ENCODE measurements at regions not wholly inside any gene's neighbourhood (a gene's known extent, or its start where the extent isn't known, plus 50 kb on each side); places are given as distances from the start of the nearest gene placed in this dataset.

- no TSS peak for BruUV-seq (replicated peaks)
- POLR2A ChIA-PET, result interaction anchor here (1.1 kb wide), 1 partner anchor 24 kb away, joined by 3 read pairs; no protein-coding TSS in a partner anchor
Measured at GRCh38 chr9:88897081-88897480, 94.2 kb upstream of the S1PR3 start.

GRCh38 chr9:88898039-88898720 is 93.1 kb upstream of the S1PR3 start:
- H3K27ac ChIP-seq (ENCODE audit: low read depth, low read length, poor library complexity, severe bottlenecking), result no peak overlapping the region
- no peaks in the 10 kb centered on the region for H3K36me3 ChIP-seq (ENCODE audit: insufficient read depth, low read length)
- intact Hi-C loops (cut with micrococcal nuclease; ENCODE audit: unreplicated experiment), result no loop called here
- BruUV-seq (replicated peaks), result no TSS peak
- no peaks in the 10 kb centered on the region for H3K4me1 ChIP-seq (ENCODE audit: insufficient read depth, low read length, poor library complexity, severe bottlenecking)
- no peaks in the 10 kb centered on the region for H4K20me1 ChIP-seq (ENCODE audit: insufficient read depth, low read length)
- no peaks in the 10 kb centered on the region for H3K79me2 ChIP-seq (ENCODE audit: insufficient read depth, low read depth, low read length)
- H3K9me3 ChIP-seq (ENCODE audit: low read length), result no peaks in the 10 kb centered on the region
- POLR2A ChIA-PET, result interaction anchor here (1.1 kb wide), 1 partner anchor 23 kb away, joined by 3 read pairs; no protein-coding TSS in a partner anchor
- no peak overlapping the region for H3K4me3 ChIP-seq (ENCODE audit: low read depth, low read length, poor library complexity, severe bottlenecking)
- no peaks in the 10 kb centered on the region for H3K9me2 ChIP-seq (ENCODE audit: insufficient read depth, low read length)
- TF ChIP-seq EZH2phosphoT487 (IDR thresholded peaks at IDR 0.05; ENCODE audit: borderline replicate concordance, low read depth, low read length) (no peak), CTCF (conservative IDR thresholded peaks at IDR 0.05; ENCODE audit: low read length) (no peak)
- no peak overlapping the region for H3K4me2 ChIP-seq (ENCODE audit: low read length)
- no peak overlapping the region for H2AFZ ChIP-seq (ENCODE audit: low read length)
- no peak for DNase-seq (ENCODE audit: low spot score)
- CTCF ChIA-PET (ENCODE audit: unreplicated experiment), result no interaction called here

More at GRCh38 chr9:88897081-88897480, 94.2 kb upstream of the S1PR3 start:
- H4K20me1 ChIP-seq (ENCODE audit: insufficient read depth, low read length), result no peaks in the 10 kb centered on the region
- H3K27ac ChIP-seq (ENCODE audit: low read depth, low read length, poor library complexity, severe bottlenecking), result no peak overlapping the region
- H3K4me3 ChIP-seq (ENCODE audit: low read depth, low read length, poor library complexity, severe bottlenecking), result no peak overlapping the region
- no peaks in the 10 kb centered on the region for H3K4me1 ChIP-seq (ENCODE audit: insufficient read depth, low read length, poor library complexity, severe bottlenecking)
- intact Hi-C loops (cut with micrococcal nuclease; ENCODE audit: unreplicated experiment), result no loop called here
- TF ChIP-seq EZH2phosphoT487 (IDR thresholded peaks at IDR 0.05; ENCODE audit: borderline replicate concordance, low read depth, low read length), result no peak
- no peak for TF ChIP-seq CTCF (conservative IDR thresholded peaks at IDR 0.05; ENCODE audit: low read length)
- no peak for DNase-seq (ENCODE audit: low spot score)
- no peak overlapping the region for H3K4me2 ChIP-seq (ENCODE audit: low read length)
- H3K36me3 ChIP-seq (ENCODE audit: insufficient read depth, low read length), result no peaks in the 10 kb centered on the region
- no peaks in the 10 kb centered on the region for H3K9me2 ChIP-seq (ENCODE audit: insufficient read depth, low read length)
- no peaks in the 10 kb centered on the region for H3K79me2 ChIP-seq (ENCODE audit: insufficient read depth, low read depth, low read length)
- H3K9me3 ChIP-seq (ENCODE audit: low read length), result no peaks in the 10 kb centered on the region
- H2AFZ ChIP-seq (ENCODE audit: low read length), result no peak overlapping the region
- CTCF ChIA-PET (ENCODE audit: unreplicated experiment), result no interaction called here

GRCh38 chr9:88905506-88905905 is 85.8 kb upstream of the S1PR3 start:
- Histone ChIP-seq H3K9me2 (ENCODE audit: insufficient read depth, low read length) (no peaks in the 10 kb centered on the region), H3K36me3 (ENCODE audit: insufficient read depth, low read length) (no peaks in the 10 kb centered on the region), H4K20me1 (ENCODE audit: insufficient read depth, low read length) (no peaks in the 10 kb centered on the region), H3K27ac (ENCODE audit: low read depth, low read length, poor library complexity, severe bottlenecking) (no peak overlapping the region), H3K4me1 (ENCODE audit: insufficient read depth, low read length, poor library complexity, severe bottlenecking) (no peaks in the 10 kb centered on the region), H2AFZ (ENCODE audit: low read length) (no peak overlapping the region), H3K79me2 (ENCODE audit: insufficient read depth, low read depth, low read length) (no peaks in the 10 kb centered on the region), H3K4me3 (ENCODE audit: low read depth, low read length, poor library complexity, severe bottlenecking) (no peak overlapping the region), H3K9me3 (ENCODE audit: low read length) (no peaks in the 10 kb centered on the region), H3K4me2 (ENCODE audit: low read length) (no peak overlapping the region)
- POLR2A ChIA-PET, result interaction anchor here (0.6 kb wide), 1 partner anchor 1285 kb away, joined by 3 read pairs; no protein-coding TSS in a partner anchor
- TF ChIP-seq CTCF (conservative IDR thresholded peaks at IDR 0.05; ENCODE audit: low read length) (no peak), EZH2phosphoT487 (IDR thresholded peaks at IDR 0.05; ENCODE audit: borderline replicate concordance, low read depth, low read length) (no peak)
- CTCF ChIA-PET (ENCODE audit: unreplicated experiment), result no interaction called here
- BruUV-seq (replicated peaks), result no TSS peak
- no peak for DNase-seq (ENCODE audit: low spot score)
- intact Hi-C loops (cut with micrococcal nuclease; ENCODE audit: unreplicated experiment), result no loop called here

All from OCI-LY7 (cell line).